ENCODE measurements at regions not wholly inside any gene's neighbourhood (a gene's known extent, or its start where the extent isn't known, plus 50 kb on each side); places are given as distances from the start of the nearest gene placed in this dataset.

- no peak for DNase-seq (ENCODE audit: low spot score)
- H3K4me1 Mint-ChIP-seq: peaks cover 12% of the 10 kb centered on the region
- ChIA-PET POLR2A (no interaction called here), CTCF (no interaction called here)
- H3K27me3 Mint-ChIP-seq (ENCODE audit: low read depth): no peaks in the 10 kb centered on the region
- no peak for ATAC-seq
- no peaks in the 10 kb centered on the region for H3K36me3 Mint-ChIP-seq
- H3K4me3 Mint-ChIP-seq: no peak overlapping the region
- H3K27ac Mint-ChIP-seq: no peak overlapping the region
- no peaks in the 10 kb centered on the region for H3K9me3 Mint-ChIP-seq
- TF ChIP-seq ZNF396 (CRISPR knock-in tag; IDR thresholded peaks at IDR 0.05; ENCODE audit: borderline replicate concordance): no peak
- TF ChIP-seq STAT6 (CRISPR knock-in tag; conservative IDR thresholded peaks at IDR 0.05; ENCODE audit: low read depth): no peak
- TF ChIP-seq E2F4 (CRISPR knock-in tag; IDR thresholded peaks at IDR 0.05; ENCODE audit: borderline replicate concordance, low read depth): no peak
Observed at GRCh38 chr1:67588178-67588855, 96.7 kb upstream of the GADD45A start.

- ATAC-seq (no peak), DNase-seq (ENCODE audit: low spot score) (no peak)
- Mint-ChIP-seq H3K27ac (no peak overlapping the region), H3K27me3 (ENCODE audit: low read depth) (no peaks in the 10 kb centered on the region), H3K36me3 (no peaks in the 10 kb centered on the region), H3K9me3 (no peaks in the 10 kb centered on the region), H3K4me1 (peaks cover 12% of the 10 kb centered on the region), H3K4me3 (no peak overlapping the region)
- POLR2A ChIA-PET: no interaction called here
- CTCF ChIA-PET: interaction anchor here (1.0 kb wide), 1 partner anchor 177 kb away, joined by 5 read pairs; no protein-coding TSS in a partner anchor
- TF ChIP-seq AFF4 (CRISPR knock-in tag; IDR thresholded peaks at IDR 0.05; ENCODE audit: borderline replicate concordance): no peak
- TF ChIP-seq ZNF423 (CRISPR knock-in tag; IDR thresholded peaks at IDR 0.05): no peak
- TF ChIP-seq ZSCAN18 (CRISPR knock-in tag; IDR thresholded peaks at IDR 0.05): no peak
- TF ChIP-seq FOXP4 (CRISPR knock-in tag; IDR thresholded peaks at IDR 0.05): no peak
- no peak for TF ChIP-seq CDX4 (CRISPR knock-in tag; IDR thresholded peaks at IDR 0.05; ENCODE audit: borderline replicate concordance)
- TF ChIP-seq ZNF263 (CRISPR knock-in tag; IDR thresholded peaks at IDR 0.05; ENCODE audit: low read depth): no peak
- TF ChIP-seq ATF2 (CRISPR knock-in tag; IDR thresholded peaks at IDR 0.05; ENCODE audit: borderline replicate concordance, low read depth): no peak
- TF ChIP-seq MXD4 (CRISPR knock-in tag; IDR thresholded peaks at IDR 0.05; ENCODE audit: borderline replicate concordance): no peak
- no peak for TF ChIP-seq ZNF232 (CRISPR knock-in tag; IDR thresholded peaks at IDR 0.05)
- no peak for TF ChIP-seq ATF6 (CRISPR knock-in tag; IDR thresholded peaks at IDR 0.05)
- no peak for TF ChIP-seq IRF1 (CRISPR knock-in tag; IDR thresholded peaks at IDR 0.05)
- no peak for TF ChIP-seq RORB (CRISPR knock-in tag; IDR thresholded peaks at IDR 0.05)
Observed at GRCh38 chr1:67589519-67590233, 95.3 kb upstream of the GADD45A start.
